CMK (cell line): ENCODE measurements at regions not wholly inside any gene's neighbourhood (a gene's known extent, or its start where the extent isn't known, plus 50 kb on each side); places are given as distances from the start of the nearest gene placed in this dataset.
"Not testable (repeated sequence)": the region's sequence is repeated elsewhere in the genome, so short reads cannot be mapped to it uniquely, and the experiment has no call there.

Experiments used
- DNase-seq: peaks from one replicate; pipeline ENCODE4 v3.0.0-alpha.2; 2010; ENCODE audit warnings: low read depth

DNA sequence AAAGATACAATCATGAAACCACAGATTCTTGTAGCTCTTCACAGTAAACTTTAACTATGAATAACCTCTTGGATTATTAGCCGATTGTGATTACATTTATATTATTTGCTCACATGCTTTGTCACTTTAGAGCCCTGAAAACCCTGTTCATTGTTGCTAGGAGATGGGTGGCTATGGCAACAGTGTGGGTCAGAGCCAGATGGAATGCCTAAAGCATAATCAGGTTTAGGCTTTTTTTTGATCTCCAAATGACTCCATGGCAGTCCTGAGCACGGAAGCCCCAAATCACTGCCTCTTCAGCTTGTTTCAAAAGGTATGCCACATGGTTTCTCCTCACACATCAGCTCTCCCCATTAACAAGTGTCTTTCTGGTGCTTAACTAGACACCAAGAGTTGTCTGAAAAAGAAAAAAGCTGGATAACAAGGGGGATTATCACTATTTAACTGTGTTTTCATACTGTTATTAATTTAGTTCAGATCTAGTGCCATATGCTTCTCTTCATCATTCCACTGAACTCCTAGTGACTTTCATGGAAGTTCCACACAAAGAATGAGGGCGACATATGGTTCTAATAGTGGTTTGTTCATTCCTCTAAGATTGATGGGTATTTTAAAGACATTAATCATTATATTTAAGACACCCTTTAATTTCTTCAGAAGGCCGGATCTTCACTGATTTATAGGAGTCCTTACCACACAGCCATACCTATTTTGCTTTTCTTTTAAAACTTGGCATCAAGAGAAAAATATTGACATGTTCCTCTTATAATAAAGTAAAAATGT, 88.8 kb upstream of the PAM start:
- DNase-seq, result no peak

DNA sequence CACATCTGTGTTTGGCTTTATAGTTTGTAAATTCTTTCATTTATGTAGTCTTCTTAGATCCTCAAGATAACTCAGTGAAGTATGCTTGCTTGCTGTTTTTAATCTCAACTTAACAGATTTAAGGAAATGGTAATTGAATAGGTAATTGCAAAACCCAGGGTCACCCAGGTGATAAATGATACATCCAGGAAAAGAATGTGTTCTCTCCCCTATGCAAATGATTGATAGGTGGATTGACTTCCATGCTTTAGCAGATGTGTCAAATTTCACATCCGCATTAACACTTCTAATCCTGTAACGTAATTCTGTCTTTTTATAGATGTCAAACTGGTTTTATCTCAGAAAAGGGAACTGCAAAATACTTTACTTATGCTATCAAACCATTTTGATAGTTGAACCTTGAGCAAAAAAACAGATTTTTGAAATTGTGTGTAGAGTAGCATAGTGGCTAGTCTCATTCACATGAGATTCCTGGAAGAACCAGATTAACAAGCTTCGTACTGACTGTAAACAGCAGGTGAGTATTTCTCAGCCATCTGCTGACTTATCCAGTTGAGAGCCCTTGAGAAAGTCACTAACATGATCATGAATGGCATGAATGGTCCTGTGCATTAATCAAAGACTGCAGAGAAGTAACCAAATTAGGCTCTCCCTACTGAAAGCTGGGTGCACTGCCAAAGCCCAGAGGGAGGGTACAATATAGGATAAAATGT, 86.7 kb upstream of the PAM start:
- DNase-seq, result no peak

DNA sequence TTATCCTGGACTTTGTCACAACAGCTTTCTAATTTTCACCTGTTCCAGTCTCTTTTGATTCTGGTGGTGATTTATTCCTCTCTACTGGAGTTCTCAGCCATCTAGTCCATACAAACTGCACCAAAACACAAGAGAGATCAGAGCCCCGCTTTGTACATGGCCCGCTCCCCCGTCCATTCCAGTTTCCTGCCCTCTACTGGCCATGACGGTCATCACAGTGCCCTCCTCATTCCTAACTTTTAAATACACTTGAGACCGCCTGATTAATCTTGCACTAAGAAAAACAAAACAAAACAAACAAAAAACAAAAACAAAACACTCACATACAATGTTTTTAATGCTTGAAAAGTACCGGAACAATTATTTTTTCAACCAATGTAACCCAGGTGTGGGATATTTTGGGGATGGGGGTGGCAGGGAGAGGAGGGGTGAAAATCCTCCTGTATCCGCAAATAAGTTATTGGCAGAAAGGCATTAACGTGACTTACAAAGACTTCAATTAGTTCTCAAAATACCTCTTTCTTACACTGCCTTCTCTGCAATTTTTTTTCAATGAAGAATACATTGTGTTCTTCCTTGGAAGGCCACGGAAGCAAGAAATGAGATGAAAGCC, 84.8 kb upstream of the PAM start:
- DNase-seq, result no peak

DNA sequence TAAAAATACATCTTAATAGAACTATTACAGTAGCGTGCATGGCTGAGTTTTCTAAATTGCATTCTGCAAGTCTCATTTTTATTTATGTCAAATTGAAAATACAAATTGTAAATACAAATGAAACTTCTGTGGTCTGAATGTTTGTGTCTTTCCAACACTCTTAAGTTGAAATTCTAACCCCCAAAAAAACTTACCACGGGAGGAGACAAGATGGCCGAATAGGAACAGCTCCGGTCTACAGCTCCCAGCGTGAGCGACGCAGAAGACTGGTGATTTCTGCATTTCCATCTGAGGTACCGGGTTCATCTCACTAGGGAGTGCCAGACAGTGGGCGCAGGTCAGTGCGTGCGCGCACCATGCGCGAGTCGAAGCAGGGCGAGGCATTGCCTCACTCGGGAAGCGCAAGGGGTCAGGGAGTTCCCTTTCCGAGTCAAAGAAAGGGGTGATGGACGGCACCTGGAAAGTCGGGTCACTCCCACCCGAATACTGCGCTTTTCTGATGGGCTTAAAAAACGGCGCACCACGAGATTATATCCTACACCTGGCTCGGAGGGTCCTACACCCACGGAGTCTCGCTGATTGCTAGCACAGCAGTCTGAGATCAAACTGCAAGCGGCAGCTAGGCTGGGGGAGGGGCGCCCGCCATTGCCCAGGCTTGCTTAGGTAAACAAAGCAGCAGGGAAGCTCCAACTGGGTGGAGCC, 83.9 kb upstream of the PAM start:
- DNase-seq, result not testable (repeated sequence)

DNA sequence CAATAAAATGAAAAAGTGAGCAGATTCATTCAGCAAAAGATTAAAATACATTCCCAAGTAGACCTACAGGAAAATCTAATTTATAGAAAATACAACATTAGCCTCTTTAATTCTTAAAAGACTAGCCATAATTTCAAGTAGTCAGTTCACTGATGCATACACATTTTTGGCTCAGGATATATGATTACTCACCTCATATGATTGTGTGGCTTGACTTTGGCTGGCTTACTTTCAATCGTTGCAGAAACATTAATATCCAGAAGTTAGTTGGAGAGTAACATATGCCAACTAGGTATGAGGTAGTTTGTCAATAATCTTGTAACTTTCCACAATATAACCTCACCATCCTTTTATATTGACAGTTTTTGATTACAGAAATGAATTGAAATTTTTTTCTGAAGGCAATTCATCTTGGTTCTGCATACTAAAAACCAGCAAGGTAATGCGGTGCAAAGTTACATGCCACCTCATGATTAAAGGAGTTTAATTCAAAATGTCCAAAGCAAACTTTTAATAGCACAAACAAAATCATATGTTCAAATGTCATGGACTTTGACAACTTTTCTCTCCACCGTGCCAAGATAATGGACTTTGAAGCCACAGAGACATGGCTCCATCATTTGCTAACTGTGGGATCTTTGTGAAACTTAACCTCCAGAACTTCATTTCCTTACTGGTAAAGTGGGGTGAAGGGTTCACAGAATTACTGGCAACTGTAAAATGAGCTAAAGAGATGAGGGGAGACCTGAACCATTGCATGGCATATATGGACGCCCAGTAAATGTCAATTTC, 76.6 kb upstream of the PAM start:
- no peak for DNase-seq

DNA sequence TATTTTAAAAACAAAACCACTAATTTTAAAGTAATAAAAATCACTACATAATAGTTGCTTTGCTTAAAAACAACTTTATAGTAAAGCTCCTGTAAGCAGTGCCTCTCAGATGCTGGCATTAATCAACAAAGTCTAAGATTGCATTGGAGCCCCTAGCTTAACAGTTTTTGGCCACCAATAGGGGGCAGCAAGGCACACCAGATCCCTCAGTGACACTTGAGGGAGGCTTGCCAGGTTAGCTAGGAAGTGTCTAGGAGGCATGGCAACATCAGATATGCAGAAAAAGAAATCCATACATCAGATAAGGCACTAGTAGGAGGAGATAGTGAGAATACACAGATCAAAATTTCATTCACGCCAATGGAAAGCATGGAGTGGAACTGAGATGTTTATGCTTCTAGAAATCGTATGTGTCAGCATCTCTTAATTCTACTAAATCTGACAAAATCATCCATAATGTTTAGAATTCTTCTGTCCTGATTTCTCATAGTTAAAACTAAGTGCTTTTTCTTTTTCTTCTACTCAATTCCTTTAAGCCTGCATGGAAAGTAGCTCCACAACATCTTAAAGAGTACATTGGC, 73.6 kb upstream of the PAM start:
- DNase-seq, result peak; percentile 7

DNA sequence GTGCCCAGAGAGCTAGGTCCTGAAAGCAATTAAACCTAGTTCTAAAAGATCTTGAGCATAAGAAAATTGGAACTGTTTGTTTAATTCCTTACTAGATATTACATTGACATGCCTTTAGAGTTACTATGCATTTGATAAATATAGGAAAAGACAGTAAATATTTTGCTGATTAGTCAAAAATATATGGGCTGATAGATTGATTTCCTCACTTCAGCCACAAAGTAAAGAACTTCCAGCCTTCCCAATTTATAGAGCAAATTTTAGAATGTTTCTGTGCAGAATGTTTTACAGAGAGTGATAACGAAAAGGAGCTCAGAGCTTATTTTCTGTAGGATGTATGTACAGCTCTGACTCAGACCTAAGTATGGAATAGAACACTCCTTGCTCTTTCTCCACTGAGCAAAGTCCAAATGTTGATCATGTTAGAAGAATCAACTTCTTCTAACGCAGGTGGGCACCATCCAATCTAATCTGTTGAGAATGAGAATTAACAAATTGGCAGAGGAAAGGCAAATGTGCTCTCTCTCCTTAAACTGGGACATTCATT, 72.9 kb upstream of the PAM start:
- DNase-seq, result no peak

DNA sequence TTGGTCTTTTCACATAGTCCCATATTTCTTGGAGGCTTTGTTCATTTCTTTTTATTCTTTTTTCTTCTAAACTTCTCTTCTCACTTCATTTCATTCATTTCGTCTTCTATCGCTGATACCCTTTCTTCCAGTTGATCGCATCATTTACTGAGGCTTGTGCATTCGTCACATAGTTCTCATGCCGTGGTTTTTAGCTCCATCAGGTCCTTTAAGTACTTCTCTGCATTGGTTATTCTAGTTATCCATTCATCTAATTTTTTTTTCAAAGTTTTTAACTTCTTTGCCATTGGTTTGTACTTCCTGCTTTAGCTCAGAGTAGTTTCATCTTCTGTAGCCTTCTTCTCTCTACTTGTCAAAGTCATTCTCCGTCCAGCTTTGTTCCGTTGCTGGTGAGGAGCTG, 67.0 kb upstream of the PAM start:
- DNase-seq, result not testable (repeated sequence)

DNA sequence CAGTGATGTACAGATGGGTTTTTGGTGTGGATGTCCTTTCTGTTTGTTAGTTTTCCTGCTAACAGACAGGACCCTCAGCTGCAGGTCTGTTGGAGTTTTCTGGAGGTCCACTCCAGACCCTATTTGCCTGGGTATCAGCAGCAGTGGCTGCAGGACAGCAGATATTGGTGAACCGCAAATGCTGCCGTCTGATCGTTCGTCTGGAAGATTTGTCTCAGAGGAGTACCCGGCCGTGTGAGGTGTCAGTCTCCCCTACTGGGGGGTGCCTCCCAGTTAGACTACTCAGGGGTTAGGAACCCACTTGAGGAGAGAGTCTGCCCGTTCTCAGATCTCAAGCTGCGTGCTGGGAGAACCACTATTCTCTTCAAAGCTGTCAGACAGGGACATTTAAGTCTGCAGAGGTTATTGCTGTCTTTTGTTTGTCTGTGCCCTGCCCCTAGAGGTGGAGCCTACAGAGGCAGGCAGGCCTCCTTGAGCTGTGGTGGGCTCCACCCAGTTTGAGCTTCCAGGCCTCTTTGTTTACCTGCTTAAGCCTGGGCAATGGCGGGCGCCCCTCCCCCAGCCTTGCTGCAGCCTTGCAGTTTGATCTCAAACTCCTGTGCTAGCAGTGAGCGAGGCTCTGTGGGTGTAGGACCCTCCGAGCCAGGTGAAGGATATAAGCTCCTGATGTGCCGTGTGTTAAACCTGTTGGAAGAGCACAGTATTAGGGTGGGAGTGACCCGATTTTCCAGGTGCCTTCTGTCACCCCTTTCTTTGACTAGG, 66.3 kb upstream of the PAM start:
- not testable (repeated sequence) for DNase-seq

DNA sequence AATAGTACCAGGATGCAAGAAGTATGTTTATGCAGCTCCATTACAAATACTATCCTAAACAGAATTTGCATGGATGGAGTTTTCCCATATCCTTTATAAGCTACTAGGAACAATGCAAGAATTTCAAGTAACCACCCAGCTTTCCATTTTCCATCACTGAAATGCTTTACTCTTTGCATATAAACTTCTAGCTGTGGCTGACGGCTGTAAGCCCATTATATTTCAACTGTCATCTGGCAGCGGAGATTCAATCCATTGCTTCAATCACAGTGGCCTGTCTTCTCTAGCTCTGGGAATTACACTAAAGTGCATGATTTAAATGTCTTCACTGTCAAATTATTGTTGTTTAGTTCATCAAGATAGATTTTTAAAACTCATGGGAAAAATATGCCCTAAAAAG, 64.2 kb upstream of the PAM start:
- DNase-seq, result no peak

DNA sequence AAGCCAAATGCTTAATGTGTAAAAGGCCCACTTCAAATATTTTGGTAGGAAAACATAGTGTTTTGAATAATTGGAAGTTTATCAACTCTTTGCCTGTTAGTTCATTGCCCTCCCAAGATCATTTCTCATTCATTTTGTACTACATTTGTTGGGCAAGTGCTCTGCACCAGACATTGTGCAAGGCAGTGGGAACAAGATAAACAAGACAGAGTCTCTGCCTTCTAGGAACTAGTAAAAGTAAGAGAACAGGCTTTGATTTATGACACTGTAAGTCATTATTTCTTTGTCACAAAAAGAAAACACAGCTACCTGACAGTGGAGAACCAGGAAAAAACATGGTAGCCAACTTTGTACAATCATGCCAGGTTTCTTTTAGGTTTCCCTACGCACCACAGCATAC, 63.7 kb upstream of the PAM start:
- DNase-seq, result no peak

DNA sequence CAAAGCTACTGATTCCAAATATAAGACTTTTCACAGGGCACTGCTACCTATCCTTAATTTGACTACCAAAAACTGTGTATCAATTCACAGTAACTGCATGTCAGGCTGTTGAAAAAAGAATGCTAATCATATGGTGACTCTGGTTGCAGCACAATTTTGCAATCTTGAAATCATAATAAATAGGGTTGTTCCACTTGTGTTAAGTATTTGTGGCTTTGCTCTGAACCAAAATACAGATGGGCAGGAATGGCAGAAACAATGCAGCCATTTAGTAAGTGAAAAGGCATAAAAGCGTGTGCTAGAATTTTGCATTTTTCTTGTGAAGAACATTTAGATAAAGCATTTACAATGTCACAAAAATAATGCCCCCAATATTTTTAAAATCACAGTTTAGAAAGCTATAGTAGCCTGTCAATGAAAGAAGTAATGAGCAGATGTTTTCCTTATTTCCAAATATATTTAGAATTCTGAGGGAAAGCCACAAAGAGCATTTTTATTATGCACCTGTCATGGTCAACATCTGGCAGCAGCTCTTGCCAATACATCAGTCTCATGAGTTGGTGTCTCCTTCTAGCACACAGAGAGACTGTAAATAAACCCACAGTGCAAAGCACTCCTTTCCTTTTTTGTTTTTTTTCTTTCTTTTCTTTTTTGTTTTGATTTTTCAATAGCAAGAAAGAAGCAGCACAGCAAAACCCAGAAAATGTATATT, 54.8 kb upstream of the PAM start:
- DNase-seq, result no peak

DNA sequence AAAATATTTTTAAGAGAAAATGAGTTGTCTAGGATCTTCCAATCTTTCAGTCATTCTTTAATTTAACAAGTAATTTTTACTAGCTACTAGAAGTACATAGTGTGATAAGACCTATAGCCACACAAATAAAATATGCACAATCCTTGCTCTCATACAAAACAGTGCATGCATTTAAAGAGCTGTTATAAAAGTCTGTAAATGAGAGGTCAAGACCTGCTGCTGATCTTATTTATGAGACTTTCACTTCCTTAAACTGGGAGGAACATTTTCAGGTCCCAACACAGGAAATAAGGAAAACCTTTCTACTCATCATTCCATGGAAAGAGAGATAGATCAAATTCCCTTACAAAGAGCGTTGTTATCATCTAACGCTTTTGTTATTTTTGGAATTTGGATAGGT, 54.2 kb upstream of the PAM start:
- DNase-seq, result no peak

DNA sequence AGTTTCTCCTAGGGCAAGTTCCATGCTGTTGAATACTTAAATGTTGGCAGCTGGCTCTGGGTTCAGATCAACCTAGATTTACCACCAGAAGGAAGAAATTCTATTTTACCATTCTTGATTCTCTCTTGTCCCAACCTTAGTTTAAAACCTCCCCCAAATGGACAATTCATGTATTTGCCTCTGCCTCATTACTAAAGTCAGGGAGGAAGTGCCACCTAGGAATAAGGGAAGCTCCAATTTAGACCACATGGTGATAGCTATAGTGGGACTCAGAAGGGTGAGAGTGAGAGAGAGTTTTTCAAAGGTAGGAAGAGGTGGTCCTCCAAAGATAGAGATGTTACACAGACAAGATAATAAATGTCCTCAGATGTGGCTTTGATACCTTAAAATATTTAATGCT, 53.4 kb upstream of the PAM start:
- no peak for DNase-seq
